Body of pancreas (tissue), 4 donors: ENCODE measurements at regions not wholly inside any gene's neighbourhood (a gene's known extent, or its start where the extent isn't known, plus 50 kb on each side); places are given as distances from the start of the nearest gene placed in this dataset.

Experiments used
- ATAC-seq: fragments of 150-250 bp; one replicate; pipeline ENCODE4 v1.9.1; 2016
- DNase-seq, 4 donors: peaks; one replicate each; pipeline ENCODE4 v3.0.0-alpha.2; 2019
- H3K27ac ChIP-seq, 4 donors: fragments of 200-600 bp; sonication (generic); 1 replicate in 3 of 4; 2 replicates in 1 of 4; pipeline versions ENCODE4 v1.5.1 to v1.6.1; 2016 to 2019; ENCODE audit warnings: mild to moderate bottlenecking in 1 of 4, mixed read lengths in 1 of 4, moderate library complexity in 1 of 4
- H3K27me3 ChIP-seq, 2 donors: fragments of 200-600 bp; sonication (generic); one replicate each; pipeline ENCODE4 v1.6.0; 2016; ENCODE audit warnings: mild to moderate bottlenecking in 1 of 2
- H3K36me3 ChIP-seq, 2 donors: fragments of 200-600 bp; sonication (generic); replicated peaks in 1 of 2; 2 replicates each; pipeline ENCODE4 v1.5.1; 2016; ENCODE audit warnings: low read depth in 2 of 2; ENCODE audit not compliant: insufficient read depth in 1 of 2
- H3K4me1 ChIP-seq: fragments of 200-600 bp; sonication (generic); one replicate; pipeline ENCODE4 v1.6.0; 2016
- H3K4me3 ChIP-seq, 2 donors: fragments of 200-600 bp; sonication (generic); 1 replicate in 1 of 2; 2 replicates in 1 of 2; pipeline ENCODE4 v1.5.1; 2016 to 2019
- H3K9me3 ChIP-seq, 3 donors: fragments of 200-600 bp; sonication (generic); 1 replicate in 2 of 3; 2 replicates in 1 of 3; pipeline ENCODE4 v1.5.1; 2016
- POLR2A ChIP-seq, 3 donors: fragments of 450-650 bp; IDR thresholded peaks; one replicate each; pipeline ENCODE4 v1.6.1; 2016; ENCODE audit warnings: antibody characterized with exemption in 3 of 3, mild to moderate bottlenecking in 2 of 3
- WGBS, 2 donors: methylation state at CpG; one replicate each; pipeline ENCODE4 v1.1.5; 2017; 5-methylcytosine and 5-hydroxymethylcytosine counted together
- intact Hi-C: fragments of 100-400 bp; cut with DNase I; formaldehyde crosslinking; loops from one replicate; pipeline ENCODE4 v1.15.1; 2023
- TF ChIP-seq, protein P1 (sequence below), 7 experiments: fragments of 450-650 bp in 4 of 7; fragments of 200-600 bp in 3 of 7; sonication (generic) in 3 of 7; IDR thresholded peaks; one replicate each; pipeline ENCODE4 v1.5.1; 2016 to 2019; ENCODE audit warnings: antibody characterized with exemption in 7 of 7

DNA sequence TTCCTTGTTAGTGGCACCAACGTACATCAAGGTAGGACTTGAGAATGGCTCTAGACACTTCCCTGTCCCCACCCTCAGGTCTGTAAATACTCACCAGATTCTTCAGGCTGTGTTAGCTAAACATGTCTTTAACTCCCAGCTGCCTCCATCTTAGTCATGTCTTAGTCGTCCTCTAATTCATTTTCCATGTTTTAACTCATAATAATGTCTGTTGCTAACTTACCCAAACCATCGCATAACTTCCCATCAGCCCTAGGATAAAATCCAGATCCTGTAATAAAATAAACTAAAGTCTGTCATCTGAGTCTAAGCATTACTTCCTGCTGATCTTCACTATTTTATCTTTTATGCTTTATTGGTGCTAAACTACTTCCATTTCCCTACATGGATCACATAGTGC, 600.0 kb upstream of the CELF2 start:
- DNase-seq (no peak), ATAC-seq (no peak)
- H3K4me3 ChIP-seq = no peak overlapping the region
- H3K36me3 ChIP-seq = no peaks in the 10 kb centered on the region
- no peaks in the 10 kb centered on the region for H3K4me1 ChIP-seq
- H3K27me3 ChIP-seq = no peaks in the 10 kb centered on the region
- 53 to 59% methylated on average over 3 of the region's 3 CpGs for WGBS, 2 donors
- TF ChIP-seq, protein P1, sequence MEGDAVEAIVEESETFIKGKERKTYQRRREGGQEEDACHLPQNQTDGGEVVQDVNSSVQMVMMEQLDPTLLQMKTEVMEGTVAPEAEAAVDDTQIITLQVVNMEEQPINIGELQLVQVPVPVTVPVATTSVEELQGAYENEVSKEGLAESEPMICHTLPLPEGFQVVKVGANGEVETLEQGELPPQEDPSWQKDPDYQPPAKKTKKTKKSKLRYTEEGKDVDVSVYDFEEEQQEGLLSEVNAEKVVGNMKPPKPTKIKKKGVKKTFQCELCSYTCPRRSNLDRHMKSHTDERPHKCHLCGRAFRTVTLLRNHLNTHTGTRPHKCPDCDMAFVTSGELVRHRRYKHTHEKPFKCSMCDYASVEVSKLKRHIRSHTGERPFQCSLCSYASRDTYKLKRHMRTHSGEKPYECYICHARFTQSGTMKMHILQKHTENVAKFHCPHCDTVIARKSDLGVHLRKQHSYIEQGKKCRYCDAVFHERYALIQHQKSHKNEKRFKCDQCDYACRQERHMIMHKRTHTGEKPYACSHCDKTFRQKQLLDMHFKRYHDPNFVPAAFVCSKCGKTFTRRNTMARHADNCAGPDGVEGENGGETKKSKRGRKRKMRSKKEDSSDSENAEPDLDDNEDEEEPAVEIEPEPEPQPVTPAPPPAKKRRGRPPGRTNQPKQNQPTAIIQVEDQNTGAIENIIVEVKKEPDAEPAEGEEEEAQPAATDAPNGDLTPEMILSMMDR (IDR thresholded peaks at IDR 0.05) = no peak
- TF ChIP-seq POLR2A (IDR thresholded peaks at IDR 0.05) = no peak
- intact Hi-C loops = no loop called here
- H3K9me3 ChIP-seq = no peaks in the 10 kb centered on the region
- H3K27ac ChIP-seq = no peak overlapping the region

DNA sequence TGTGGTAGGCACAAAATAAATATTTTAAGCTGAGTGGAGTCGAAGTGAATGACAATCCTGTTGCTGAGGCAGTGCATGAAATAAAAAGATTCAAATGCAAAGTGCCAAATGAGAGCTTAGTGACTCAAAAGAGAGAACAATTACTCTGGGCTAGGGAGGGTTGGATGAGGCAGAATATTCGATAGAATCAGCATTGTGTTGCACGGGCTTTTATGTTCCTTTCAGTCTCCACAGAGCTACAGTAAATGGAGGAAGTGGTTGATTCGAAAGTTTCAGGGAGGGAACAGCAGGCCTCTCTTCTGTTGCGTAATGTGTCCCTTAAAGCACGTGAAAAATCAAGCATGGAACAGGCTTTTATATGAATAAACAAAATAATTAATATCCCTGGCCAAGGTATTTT, 599.3 kb upstream of the CELF2 start:
- Histone ChIP-seq H3K9me3 (no peaks in the 10 kb centered on the region), H3K4me1 (no peaks in the 10 kb centered on the region), H3K27me3 (no peaks in the 10 kb centered on the region), H3K27ac (no peak overlapping the region), H3K4me3 (no peak overlapping the region), H3K36me3 (no peaks in the 10 kb centered on the region)
- DNase-seq = no peak
- intact Hi-C loops = no loop called here
- no peak for ATAC-seq
- WGBS, 2 donors = 35 to 46% methylated on average over 6 of the region's 6 CpGs
- TF ChIP-seq POLR2A (IDR thresholded peaks at IDR 0.05) = no peak
- TF ChIP-seq, protein P1 (IDR thresholded peaks at IDR 0.05) = no peak

DNA sequence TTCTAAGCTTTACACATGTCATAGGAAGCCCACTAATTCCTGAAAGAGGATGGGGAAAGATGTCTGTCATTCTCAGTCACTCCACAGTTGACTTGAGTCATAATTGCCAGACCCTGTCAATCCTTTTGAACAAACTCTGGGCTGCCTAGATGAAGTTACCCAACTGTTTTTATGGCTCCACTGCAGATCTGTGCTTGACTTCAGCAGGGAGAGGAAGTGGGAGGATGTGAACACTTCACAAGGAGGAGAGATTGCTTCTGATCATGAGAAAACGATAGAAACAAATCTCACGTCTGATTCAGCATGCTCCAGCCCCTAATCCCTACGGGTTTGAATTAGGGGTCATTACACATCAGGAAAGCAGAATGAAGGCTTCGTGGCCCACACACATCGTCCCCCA, 596.6 kb upstream of the CELF2 start:
- Histone ChIP-seq H3K9me3 (no peaks in the 10 kb centered on the region), H3K36me3 (no peaks in the 10 kb centered on the region), H3K4me3 (no peak overlapping the region), H3K27me3 (no peaks in the 10 kb centered on the region), H3K4me1 (no peaks in the 10 kb centered on the region), H3K27ac (no peak overlapping the region)
- DNase-seq = no peak
- TF ChIP-seq, protein P1 (IDR thresholded peaks at IDR 0.05) = no peak
- TF ChIP-seq POLR2A (IDR thresholded peaks at IDR 0.05) = no peak
- ATAC-seq = no peak
- intact Hi-C loops = no loop called here
- WGBS, 2 donors = 44 to 50% methylated on average over 5 of the region's 5 CpGs

DNA sequence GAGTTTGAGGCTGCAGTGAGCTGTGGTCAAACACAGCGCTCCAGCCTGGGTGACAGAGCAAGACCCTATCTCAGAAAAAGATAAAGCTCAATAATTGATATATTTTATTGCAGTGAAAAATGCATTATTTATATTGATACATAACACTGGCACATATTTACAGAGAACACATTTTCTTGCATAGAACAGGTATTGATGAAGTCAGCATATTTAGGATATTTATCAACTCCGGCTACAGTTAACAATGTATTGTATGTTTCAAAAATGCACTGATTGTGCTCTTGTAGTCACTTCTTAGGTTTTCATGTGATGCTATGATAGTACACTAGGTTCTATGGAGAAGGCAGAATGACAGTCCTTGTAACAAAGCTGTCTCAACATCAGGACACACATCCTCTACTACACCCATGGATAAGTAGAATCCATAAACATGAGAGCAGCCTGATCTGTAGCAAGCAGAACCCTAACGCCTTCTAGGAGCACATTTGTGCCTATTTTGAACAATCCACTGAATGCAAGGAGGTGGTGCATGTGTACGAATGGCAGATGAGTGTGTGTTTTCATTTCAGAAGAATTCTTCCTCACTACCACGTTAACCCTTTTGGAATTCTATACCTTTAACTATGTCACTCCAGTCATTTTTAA, 586.1 kb upstream of the CELF2 start:
- Histone ChIP-seq H3K27ac (no peak overlapping the region), H3K27me3 (no peaks in the 10 kb centered on the region), H3K9me3 (no peaks in the 10 kb centered on the region), H3K36me3 (no peaks in the 10 kb centered on the region), H3K4me1 (no peaks in the 10 kb centered on the region), H3K4me3 (no peak overlapping the region)
- no peak for ATAC-seq
- no peak for DNase-seq
- TF ChIP-seq, protein P1 (IDR thresholded peaks at IDR 0.05) = no peak
- no peak for TF ChIP-seq POLR2A (IDR thresholded peaks at IDR 0.05)
- intact Hi-C loops = no loop called here
- WGBS, 2 donors = 56 to 59% methylated on average over 5 of the region's 5 CpGs

DNA sequence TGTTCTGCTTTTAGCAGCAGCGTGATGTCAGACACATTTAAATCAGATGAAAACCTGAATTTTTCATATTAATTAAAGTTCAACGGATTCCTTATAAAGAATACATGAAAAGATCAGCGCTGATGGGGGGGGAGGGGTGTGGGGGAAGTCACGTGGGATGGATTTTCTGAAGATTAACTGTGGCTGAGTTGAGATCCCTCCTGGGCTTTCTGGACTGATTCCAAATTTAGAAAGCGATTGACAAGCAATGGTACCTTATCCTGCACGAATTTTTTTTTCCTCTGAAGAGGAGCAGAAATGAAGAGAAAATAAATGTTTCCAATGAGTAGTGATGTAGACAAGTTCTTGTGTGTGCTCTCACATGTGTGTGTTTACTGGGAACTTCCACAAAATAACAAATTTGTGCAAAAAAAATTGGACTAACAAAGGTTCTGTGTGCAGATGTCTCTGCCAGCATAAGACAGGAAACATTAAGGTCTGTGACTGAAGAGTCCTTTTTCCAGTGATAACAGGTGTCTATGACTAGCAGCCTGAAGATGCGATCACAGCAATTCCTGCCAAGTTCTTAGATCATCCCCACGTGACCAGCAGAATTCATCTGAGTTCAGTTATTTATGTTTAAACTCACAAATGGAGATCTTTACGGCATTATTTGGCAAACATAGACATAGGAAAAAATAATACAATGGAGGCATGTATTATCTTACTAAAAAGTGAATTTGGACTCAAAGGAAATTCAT, 585.2 kb upstream of the CELF2 start:
- Histone ChIP-seq H3K4me1 (no peaks in the 10 kb centered on the region), H3K27me3 (no peaks in the 10 kb centered on the region), H3K9me3 (no peaks in the 10 kb centered on the region), H3K4me3 (no peak overlapping the region), H3K36me3 (no peaks in the 10 kb centered on the region), H3K27ac (no peak overlapping the region)
- DNase-seq (no peak), ATAC-seq (no peak)
- 50 to 53% methylated on average over 9 of the region's 9 CpGs for WGBS, 2 donors
- TF ChIP-seq POLR2A (IDR thresholded peaks at IDR 0.05) = no peak
- TF ChIP-seq, protein P1 (IDR thresholded peaks at IDR 0.05) = no peak
- intact Hi-C loops = no loop called here
